ENCODE measurements at regions not wholly inside any gene's neighbourhood (a gene's known extent, or its start where the extent isn't known, plus 50 kb on each side); places are given as distances from the start of the nearest gene placed in this dataset.

GRCh38 chr16:63578791-63579190, 1542.6 kb upstream of the CDH8 start:
- DNase-seq (ENCODE audit: insufficient read length, low spot score, missing footprints) = no peak
- Histone ChIP-seq H2AFZ (ENCODE audit: low read length) (no peak overlapping the region), H3K79me2 (ENCODE audit: insufficient read depth, low read length) (no peaks in the 10 kb centered on the region), H3K27ac (ENCODE audit: low read depth, low read length) (no peak overlapping the region), H3K4me3 (ENCODE audit: insufficient read depth, low read length) (no peak overlapping the region), H3K36me3 (ENCODE audit: insufficient read depth, low read length) (no peaks in the 10 kb centered on the region), H4K20me1 (ENCODE audit: insufficient read depth, low read length) (no peaks in the 10 kb centered on the region), H3K9me3 (ENCODE audit: low read depth, low read length) (no peaks in the 10 kb centered on the region), H3K4me1 (ENCODE audit: insufficient read depth, low read length) (no peaks in the 10 kb centered on the region), H3K27me3 (ENCODE audit: insufficient read depth, low read length) (no peaks in the 10 kb centered on the region), H3K4me2 (ENCODE audit: insufficient read depth, low read length) (no peak overlapping the region)
- TF ChIP-seq CTCF (IDR thresholded peaks at IDR 0.05; ENCODE audit: extremely low read depth, low read depth, low read length) = no peak

- no peak for DNase-seq (ENCODE audit: insufficient read length, low spot score, missing footprints)
- Histone ChIP-seq H3K27ac (ENCODE audit: low read depth, low read length) (no peak overlapping the region), H2AFZ (ENCODE audit: low read length) (no peak overlapping the region), H3K36me3 (ENCODE audit: insufficient read depth, low read length) (no peaks in the 10 kb centered on the region), H3K4me3 (ENCODE audit: insufficient read depth, low read length) (no peak overlapping the region), H3K4me1 (ENCODE audit: insufficient read depth, low read length) (no peaks in the 10 kb centered on the region), H3K4me2 (ENCODE audit: insufficient read depth, low read length) (no peak overlapping the region), H3K27me3 (ENCODE audit: insufficient read depth, low read length) (no peaks in the 10 kb centered on the region), H4K20me1 (ENCODE audit: insufficient read depth, low read length) (no peaks in the 10 kb centered on the region), H3K79me2 (ENCODE audit: insufficient read depth, low read length) (no peaks in the 10 kb centered on the region), H3K9me3 (ENCODE audit: low read depth, low read length) (no peaks in the 10 kb centered on the region)
- no peak for TF ChIP-seq CTCF (IDR thresholded peaks at IDR 0.05; ENCODE audit: extremely low read depth, low read depth, low read length)
Measured at GRCh38 chr16:63577891-63578290, 1541.7 kb upstream of the CDH8 start.

GRCh38 chr16:63575041-63575440, 1538.8 kb upstream of the CDH8 start:
- no peak for DNase-seq (ENCODE audit: insufficient read length, low spot score, missing footprints)
- no peak overlapping the region for H2AFZ ChIP-seq (ENCODE audit: low read length)
- no peaks in the 10 kb centered on the region for H3K79me2 ChIP-seq (ENCODE audit: insufficient read depth, low read length)
- no peaks in the 10 kb centered on the region for H4K20me1 ChIP-seq (ENCODE audit: insufficient read depth, low read length)
- H3K27ac ChIP-seq (ENCODE audit: low read depth, low read length) = no peak overlapping the region
- TF ChIP-seq CTCF (IDR thresholded peaks at IDR 0.05; ENCODE audit: extremely low read depth, low read depth, low read length) = no peak
- H3K4me3 ChIP-seq (ENCODE audit: insufficient read depth, low read length) = no peak overlapping the region
- H3K27me3 ChIP-seq (ENCODE audit: insufficient read depth, low read length) = no peaks in the 10 kb centered on the region
- H3K36me3 ChIP-seq (ENCODE audit: insufficient read depth, low read length) = no peaks in the 10 kb centered on the region
- H3K4me1 ChIP-seq (ENCODE audit: insufficient read depth, low read length) = no peaks in the 10 kb centered on the region
- no peak overlapping the region for H3K4me2 ChIP-seq (ENCODE audit: insufficient read depth, low read length)
- H3K9me3 ChIP-seq (ENCODE audit: low read depth, low read length) = no peaks in the 10 kb centered on the region

GRCh38 chr16:63568164-63568563, 1531.9 kb upstream of the CDH8 start:
- TF ChIP-seq CTCF (IDR thresholded peaks at IDR 0.05; ENCODE audit: extremely low read depth, low read depth, low read length) = no peak
- Histone ChIP-seq H3K9me3 (ENCODE audit: low read depth, low read length) (no peaks in the 10 kb centered on the region), H3K27ac (ENCODE audit: low read depth, low read length) (no peak overlapping the region), H3K27me3 (ENCODE audit: insufficient read depth, low read length) (no peaks in the 10 kb centered on the region), H3K4me2 (ENCODE audit: insufficient read depth, low read length) (no peak overlapping the region), H3K4me1 (ENCODE audit: insufficient read depth, low read length) (no peaks in the 10 kb centered on the region), H3K36me3 (ENCODE audit: insufficient read depth, low read length) (no peaks in the 10 kb centered on the region), H3K79me2 (ENCODE audit: insufficient read depth, low read length) (no peaks in the 10 kb centered on the region), H2AFZ (ENCODE audit: low read length) (no peak overlapping the region), H3K4me3 (ENCODE audit: insufficient read depth, low read length) (no peak overlapping the region), H4K20me1 (ENCODE audit: insufficient read depth, low read length) (no peaks in the 10 kb centered on the region)
- DNase-seq (ENCODE audit: insufficient read length, low spot score, missing footprints) = no peak

Measured in osteoblast (primary cell).